CD14-positive monocyte (primary cell): ENCODE measurements at regions not wholly inside any gene's neighbourhood (a gene's known extent, or its start where the extent isn't known, plus 50 kb on each side); places are given as distances from the start of the nearest gene placed in this dataset.

Experiments
- DNase-seq, 3 donors: peaks; one replicate each; pipeline ENCODE4 v3.0.0-alpha.2; 2011 to 2022
- H2AFZ ChIP-seq: 2 replicates; pipeline ENCODE4 v1.6.0; 2012; ENCODE audit warnings: mild to moderate bottlenecking, low read depth, low read length, inconsistent platforms; ENCODE audit not compliant: insufficient read depth, poor library complexity, severe bottlenecking
- H3K27ac ChIP-seq, 2 donors: 1 replicate in 1 of 2; 2 replicates in 1 of 2; pipeline ENCODE4 v1.5.1; 2012 to 2013; ENCODE audit warnings: low read length in 2 of 2, control low read depth in 1 of 2, inconsistent platforms in 1 of 2, low read depth in 1 of 2, mild to moderate bottlenecking in 1 of 2
- H3K27me3 ChIP-seq, 2 donors: one replicate each; pipeline versions ENCODE4 v1.6.0 to v1.6.1; 2011 to 2013; ENCODE audit warnings: low read length in 2 of 2; ENCODE audit not compliant: control insufficient read depth in 2 of 2, insufficient read depth in 2 of 2
- H3K36me3 ChIP-seq, 2 donors: replicated peaks in 1 of 2; 1 replicate in 1 of 2; 2 replicates in 1 of 2; pipeline versions ENCODE4 v1.5.1 to v1.6.1; 2012 to 2013; ENCODE audit warnings: low read length in 2 of 2, control low read depth in 1 of 2, inconsistent platforms in 1 of 2, mild to moderate bottlenecking in 1 of 2; ENCODE audit not compliant: insufficient read depth in 2 of 2, control insufficient read depth in 1 of 2
- H3K4me1 ChIP-seq, 2 donors: 1 replicate in 1 of 2; 2 replicates in 1 of 2; pipeline versions ENCODE4 v1.5.1 to v1.6.1; 2012 to 2013; ENCODE audit warnings: low read length in 2 of 2, control low read depth in 1 of 2, inconsistent platforms in 1 of 2, mild to moderate bottlenecking in 1 of 2, moderate library complexity in 1 of 2; ENCODE audit not compliant: insufficient read depth in 2 of 2, control insufficient read depth in 1 of 2
- H3K4me2 ChIP-seq: replicated peaks from 2 replicates; pipeline ENCODE3; 2012; ENCODE audit warnings: low read length, moderate library complexity, mild to moderate bottlenecking; ENCODE audit not compliant: poor library complexity, severe bottlenecking; ENCODE audit errors: extremely low read depth
- H3K4me3 ChIP-seq, 3 experiments: fragments of 200-600 bp in 1 of 3; sonication (generic) in 1 of 3; replicated peaks in 1 of 3; 1 replicate in 2 of 3; 2 replicates in 1 of 3; pipeline ENCODE4 v1.5.1; 2011 to 2013; ENCODE audit warnings: low read length in 3 of 3, mild to moderate bottlenecking in 3 of 3, control low read depth in 2 of 3, low read depth in 2 of 3, inconsistent platforms in 1 of 3, moderate library complexity in 1 of 3
- H3K79me2 ChIP-seq: 2 replicates; pipeline ENCODE4 v1.6.0; 2012; ENCODE audit warnings: mild to moderate bottlenecking, control low read depth, inconsistent platforms, low read length, moderate library complexity; ENCODE audit not compliant: insufficient read depth
- H3K9ac ChIP-seq: 2 replicates; pipeline ENCODE4 v1.6.0; 2017; ENCODE audit warnings: low read length, mild to moderate bottlenecking; ENCODE audit not compliant: insufficient read depth, poor library complexity, severe bottlenecking
- H3K9me3 ChIP-seq, 2 donors: replicated peaks in 1 of 2; 1 replicate in 1 of 2; 2 replicates in 1 of 2; pipeline versions ENCODE4 v1.5.1 to v1.6.1; 2012 to 2013; ENCODE audit warnings: low read length in 2 of 2, control low read depth in 1 of 2; ENCODE audit not compliant: control insufficient read depth in 1 of 2, insufficient read depth in 1 of 2
- H4K20me1 ChIP-seq: 2 replicates; pipeline ENCODE4 v1.6.0; 2012; ENCODE audit warnings: mild to moderate bottlenecking, low read length, control low read depth, moderate library complexity; ENCODE audit not compliant: insufficient read depth
- H3K27ac Mint-ChIP-seq, 7 donors: one replicate each; pipeline ENCODE4 v1.8.0; 2020; ENCODE audit warnings: mild to moderate bottlenecking in 7 of 7, mixed read lengths in 7 of 7, moderate library complexity in 6 of 7, inconsistent platforms in 2 of 7
- H3K27me3 Mint-ChIP-seq, 3 donors: one replicate each; pipeline ENCODE4 v1.8.0; 2021 to 2022; ENCODE audit warnings: low read depth in 3 of 3, mild to moderate bottlenecking in 3 of 3, mixed read lengths in 3 of 3, moderate library complexity in 3 of 3, inconsistent platforms in 1 of 3
- H3K36me3 Mint-ChIP-seq, 2 donors: one replicate each; pipeline ENCODE4 v1.8.0; 2020; ENCODE audit warnings: mixed read lengths in 2 of 2, inconsistent platforms in 1 of 2, mild to moderate bottlenecking in 1 of 2
- H3K4me1 Mint-ChIP-seq: one replicate; pipeline ENCODE4 v1.8.0; 2020; ENCODE audit warnings: mild to moderate bottlenecking, mixed read lengths
- H3K4me3 Mint-ChIP-seq, 2 donors: one replicate each; pipeline ENCODE4 v1.8.0; 2020; ENCODE audit warnings: mild to moderate bottlenecking in 2 of 2, mixed read lengths in 2 of 2, moderate library complexity in 1 of 2
- H3K9me3 Mint-ChIP-seq, 7 donors: one replicate each; pipeline ENCODE4 v1.8.0; 2020 to 2022; ENCODE audit warnings: mixed read lengths in 7 of 7, mild to moderate bottlenecking in 6 of 7, moderate library complexity in 6 of 7, inconsistent platforms in 2 of 7
- CTCF ChIP-seq: fragments of 200-600 bp; IDR thresholded peaks from one replicate; pipeline ENCODE4 v1.8.0; 2022; ENCODE audit warnings: antibody characterized with exemption, mild to moderate bottlenecking
- WGBS: methylation state at CpG from one replicate; pipeline ENCODE4 v1.1.5; 2013; ENCODE audit warnings: missing lambda C conversion rate; ENCODE audit not compliant: insufficient coverage; 5-methylcytosine and 5-hydroxymethylcytosine counted together
- intact Hi-C, 2 donors: fragments of 100-400 bp; cut with micrococcal nuclease; formaldehyde crosslinking; loops; one replicate each; pipeline versions ENCODE4 v1.15.0 to v1.15.1; 2023

- 86% methylated on average over 3 of the region's 3 CpGs for WGBS
- Mint-ChIP-seq H3K4me3 (no peak overlapping the region), H3K27ac (peak overlapping the region in 1 of 7 donors; percentile 25), H3K9me3 (peaks cover 0 to 2% (median 0%) of the 10 kb centered on the region in 7 donors), H3K4me1 (peaks cover 2% of the 10 kb centered on the region), H3K36me3 (no peaks in the 10 kb centered on the region), H3K27me3 (peaks cover 3 to 10% (median 7%) of the 10 kb centered on the region in 3 donors)
- H3K27ac ChIP-seq: no peak overlapping the region
- no peaks in the 10 kb centered on the region for H3K9me3 ChIP-seq
- no peak overlapping the region for H3K4me2 ChIP-seq
- no peak overlapping the region for H2AFZ ChIP-seq
- intact Hi-C loops: no loop called here
- no peak for TF ChIP-seq CTCF
- no peak overlapping the region for H3K9ac ChIP-seq
- no peaks in the 10 kb centered on the region for H3K27me3 ChIP-seq
- H3K4me3 ChIP-seq: no peak overlapping the region
- DNase-seq: no peak
- H3K36me3 ChIP-seq: no peaks in the 10 kb centered on the region
- H3K79me2 ChIP-seq: no peaks in the 10 kb centered on the region
- H4K20me1 ChIP-seq: no peaks in the 10 kb centered on the region
- H3K4me1 ChIP-seq: no peaks in the 10 kb centered on the region
Observed at GRCh38 chr14:97149775-97150174, 352.6 kb downstream of the VRK1 start.

DNA sequence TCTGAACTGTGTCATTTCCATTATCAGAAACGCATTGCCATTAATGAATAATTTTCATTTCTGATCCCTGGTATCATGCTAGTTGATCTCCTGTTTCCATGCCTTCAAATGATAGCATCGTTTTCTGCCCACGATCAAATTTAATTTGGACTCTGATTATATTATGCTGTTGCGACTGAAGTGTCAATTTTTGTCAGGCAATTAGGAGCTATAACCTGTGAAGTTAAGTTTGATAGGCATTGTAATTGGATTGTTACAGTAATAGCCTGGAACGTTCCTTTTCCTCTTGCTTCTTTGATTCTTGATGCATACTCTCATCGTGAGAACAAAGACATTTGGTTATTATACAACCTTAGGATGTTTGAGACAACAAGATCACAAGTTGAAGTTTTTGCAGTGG, 356.3 kb downstream of the VRK1 start:
- DNase-seq: no peak
- H3K36me3 Mint-ChIP-seq: no peaks in the 10 kb centered on the region
- no peak overlapping the region for H3K27ac Mint-ChIP-seq
- peaks cover 4 to 7% (median 4%) of the 10 kb centered on the region in 3 donors for H3K27me3 Mint-ChIP-seq
- H3K4me1 ChIP-seq: no peaks in the 10 kb centered on the region
- no peaks in the 10 kb centered on the region for H4K20me1 ChIP-seq
- no peak overlapping the region for H3K9ac ChIP-seq
- intact Hi-C loops: no loop called here
- H3K9me3 ChIP-seq: peaks cover 0 to 2% of the 10 kb centered on the region in 2 donors
- no peaks in the 10 kb centered on the region for H3K79me2 ChIP-seq
- H3K4me3 Mint-ChIP-seq: no peak overlapping the region
- no peaks in the 10 kb centered on the region for H3K36me3 ChIP-seq
- H3K4me3 ChIP-seq: no peak overlapping the region
- H3K27me3 ChIP-seq: no peaks in the 10 kb centered on the region
- H3K4me1 Mint-ChIP-seq: no peaks in the 10 kb centered on the region
- 96% methylated on average over 4 of the region's 6 CpGs for WGBS
- no peak overlapping the region for H2AFZ ChIP-seq
- H3K9me3 Mint-ChIP-seq: peaks cover 0 to 3% (median 0%) of the 10 kb centered on the region in 7 donors
- H3K27ac ChIP-seq: no peak overlapping the region
- H3K4me2 ChIP-seq: no peak overlapping the region
- TF ChIP-seq CTCF: no peak
